Keratinocyte (primary cell): ENCODE measurements at regions not wholly inside any gene's neighbourhood (a gene's known extent, or its start where the extent isn't known, plus 50 kb on each side); places are given as distances from the start of the nearest gene placed in this dataset.

Source experiments
- CTCF ChIP-seq, 3 experiments: IDR thresholded peaks in 1 of 3; conservative IDR thresholded peaks in 1 of 3; optimal IDR thresholded peaks in 1 of 3; 2 replicates in 2 of 3; 3 replicates in 1 of 3; pipeline versions ENCODE3 to v1.5.1; 2011; ENCODE audit warnings: low read length in 3 of 3, mild to moderate bottlenecking in 3 of 3, moderate library complexity in 2 of 3, control low read depth in 1 of 3, inconsistent platforms in 1 of 3; ENCODE audit not compliant: insufficient read depth in 2 of 3; ENCODE audit errors: extremely low read depth in 1 of 3
- EZH2 ChIP-seq: IDR thresholded peaks from one replicate; pipeline ENCODE4 v1.6.1; 2012; ENCODE audit warnings: inconsistent platforms, mild to moderate bottlenecking, low read length, moderate library complexity

- no peak for TF ChIP-seq CTCF (optimal IDR thresholded peaks at IDR 0.05 in 1 of 3, IDR thresholded peaks at IDR 0.05 in 1 of 3, conservative IDR thresholded peaks at IDR 0.05 in 1 of 3; ENCODE audit: extremely low read depth in 1 of 3, insufficient read depth in 2 of 3, low read length in 3 of 3)
- no peak for TF ChIP-seq EZH2
These were observed 224.5 kb upstream of the GLI3 start for GRCh38 chr7:42461537-42461936.
